T-cell (primary cell): ENCODE measurements at regions not wholly inside any gene's neighbourhood (a gene's known extent, or its start where the extent isn't known, plus 50 kb on each side); places are given as distances from the start of the nearest gene placed in this dataset.

Experiments used
- ATAC-seq, 4 experiments: fragments of 200-7000 bp in 3 of 4; fragments of 150-1000 bp in 1 of 4; cut with Tn5 transposase; replicated peaks in 1 of 4; 1 replicate in 3 of 4; 2 replicates in 1 of 4; pipeline ENCODE4 v1.10.0; 2021; ENCODE audit warnings: moderate library complexity in 3 of 4, mild to moderate bottlenecking in 2 of 4, moderate number of reproducible peaks in 1 of 4
- CTCF ChIA-PET, 2 donors: fragments of 300-600 bp; sonication (Branson Sonifier 250); formaldehyde crosslinking; loops; one replicate each; lab custom pipeline; 2022; ENCODE audit warnings: antibody characterized with exemption in 2 of 2; lab: Charles Lee
- POLR2A ChIA-PET, 2 donors: fragments of 300-600 bp; sonication (Branson Sonifier 250); formaldehyde crosslinking; loops; one replicate each; lab custom pipeline; 2022; ENCODE audit warnings: antibody characterized with exemption in 2 of 2; lab: Charles Lee
- DNase-seq, 35 experiments: peaks; one replicate each; pipeline versions ENCODE4 v3.0.0 to v3.0.0-alpha.2; 2013 to 2023
- H3K27ac ChIP-seq: one replicate; pipeline ENCODE4 v1.5.1; 2013; ENCODE audit warnings: low read length
- H3K27me3 ChIP-seq, 2 experiments: replicated peaks in 1 of 2; 1 replicate in 1 of 2; 2 replicates in 1 of 2; pipeline versions ENCODE4 v1.6.1 to v1.7.0; 2013; ENCODE audit warnings: low read length in 1 of 2, mixed read lengths in 1 of 2; ENCODE audit not compliant: control insufficient read depth in 2 of 2, insufficient read depth in 2 of 2; ENCODE audit errors: extremely low read depth in 1 of 2
- H3K36me3 ChIP-seq, 2 donors: 1 replicate in 1 of 2; 2 replicates in 1 of 2; pipeline versions ENCODE4 v1.6.1 to v1.7.0; 2013; ENCODE audit warnings: low read length in 1 of 2; ENCODE audit not compliant: control insufficient read depth in 2 of 2, insufficient read depth in 1 of 2; ENCODE audit errors: extremely low read depth in 1 of 2
- H3K4me1 ChIP-seq, 2 experiments: 1 replicate in 1 of 2; 2 replicates in 1 of 2; pipeline versions ENCODE4 v1.6.1 to v1.7.0; 2013; ENCODE audit warnings: low read length in 2 of 2, mixed read lengths in 1 of 2; ENCODE audit not compliant: insufficient read depth in 2 of 2, control insufficient read depth in 1 of 2; ENCODE audit errors: extremely low read depth in 1 of 2
- H3K4me3 ChIP-seq, 2 donors: 1 replicate in 1 of 2; 2 replicates in 1 of 2; pipeline versions ENCODE4 v1.5.1 to v1.7.0; 2013; ENCODE audit warnings: mild to moderate bottlenecking in 2 of 2, low read length in 1 of 2, moderate library complexity in 1 of 2; ENCODE audit not compliant: control insufficient read depth in 1 of 2; ENCODE audit errors: extremely low read depth in 1 of 2
- H3K9me3 ChIP-seq: 2 replicates; pipeline ENCODE4 v1.7.0; 2013
- H3K27ac Mint-ChIP-seq, 2 donors: one replicate each; pipeline ENCODE4 v1.8.0; 2020 to 2021; ENCODE audit warnings: mild to moderate bottlenecking in 2 of 2, mixed read lengths in 2 of 2
- H3K27me3 Mint-ChIP-seq, 2 donors: one replicate each; pipeline ENCODE4 v1.8.0; 2021 to 2022; ENCODE audit warnings: mixed read lengths in 2 of 2
- H3K36me3 Mint-ChIP-seq: one replicate; pipeline ENCODE4 v1.8.0; 2021; ENCODE audit warnings: mixed read lengths
- H3K4me1 Mint-ChIP-seq, 3 donors: one replicate each; pipeline ENCODE4 v1.8.0; 2020 to 2022; ENCODE audit warnings: mixed read lengths in 3 of 3, mild to moderate bottlenecking in 1 of 3
- H3K4me3 Mint-ChIP-seq, 3 donors: one replicate each; pipeline ENCODE4 v1.8.0; 2020 to 2022; ENCODE audit warnings: mild to moderate bottlenecking in 3 of 3, mixed read lengths in 3 of 3, moderate library complexity in 3 of 3
- H3K9me3 Mint-ChIP-seq, 3 donors: one replicate each; pipeline ENCODE4 v1.8.0; 2020 to 2022; ENCODE audit warnings: mixed read lengths in 3 of 3
- WGBS: methylation state at CpG from one replicate; pipeline ENCODE4 v1.1.5; 2013; ENCODE audit warnings: missing lambda C conversion rate; ENCODE audit not compliant: insufficient coverage; 5-methylcytosine and 5-hydroxymethylcytosine counted together

DNA sequence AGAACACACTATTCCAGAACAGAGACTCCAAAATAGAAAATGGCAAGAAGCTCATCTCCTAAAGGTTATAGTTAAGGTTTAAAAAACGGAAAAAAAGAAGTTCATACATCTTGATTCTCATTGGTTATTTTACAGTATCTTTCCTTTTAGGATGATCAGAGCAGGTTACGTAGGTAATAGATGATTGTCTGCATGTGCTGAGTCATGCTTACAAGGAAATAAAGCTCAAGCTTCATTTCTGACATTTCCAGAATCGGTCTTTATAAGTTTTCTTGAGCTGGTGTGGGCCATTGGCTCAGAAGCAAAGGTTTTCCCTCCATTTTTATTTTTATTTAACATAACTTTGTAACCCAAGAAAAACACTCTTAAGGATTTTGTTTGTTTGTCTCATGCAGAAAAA lies 1030.3 kb upstream of the CDH8 start:
- H3K9me3 ChIP-seq: no peaks in the 10 kb centered on the region
- H3K4me1 ChIP-seq: no peaks in the 10 kb centered on the region
- no peak overlapping the region for H3K27ac ChIP-seq
- Mint-ChIP-seq H3K9me3 (peaks cover 21 to 45% (median 24%) of the 10 kb centered on the region in 3 donors), H3K27me3 (no peaks in the 10 kb centered on the region), H3K4me1 (no peaks in the 10 kb centered on the region), H3K4me3 (no peak overlapping the region), H3K36me3 (no peaks in the 10 kb centered on the region), H3K27ac (no peak overlapping the region)
- no peaks in the 10 kb centered on the region for H3K27me3 ChIP-seq
- DNase-seq: no peak
- WGBS: no CpG with 5 or more reads among the region's 3 CpGs
- H3K4me3 ChIP-seq: no peak overlapping the region
- ChIA-PET POLR2A (no interaction called here), CTCF (no interaction called here)
- ATAC-seq: no peak
- no peaks in the 10 kb centered on the region for H3K36me3 ChIP-seq

DNA sequence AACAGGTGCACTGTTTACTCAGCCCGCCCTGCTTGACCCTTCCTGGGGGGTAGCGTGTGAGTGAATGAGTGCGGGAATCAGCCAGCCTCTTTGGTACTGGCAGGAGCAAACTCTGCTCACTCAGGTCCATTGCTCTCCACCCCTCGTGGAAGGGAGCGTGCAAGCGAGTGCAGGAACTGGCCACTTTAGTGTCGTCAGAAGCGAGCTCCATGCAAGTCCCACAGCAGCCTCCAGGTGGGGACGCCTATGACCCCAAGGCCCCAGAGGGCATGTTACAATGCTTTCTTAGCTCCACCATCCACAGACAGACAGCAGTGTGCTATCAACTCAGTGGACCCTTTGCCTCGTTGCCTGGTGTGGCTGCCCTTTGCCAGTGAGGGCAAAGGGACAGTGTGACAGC lies 1025.1 kb upstream of the CDH8 start:
- POLR2A ChIA-PET: no interaction called here
- Mint-ChIP-seq H3K27ac (no peak overlapping the region), H3K27me3 (no peaks in the 10 kb centered on the region), H3K4me3 (no peak overlapping the region), H3K4me1 (no peaks in the 10 kb centered on the region), H3K9me3 (peaks cover 14 to 50% (median 19%) of the 10 kb centered on the region in 3 donors), H3K36me3 (no peaks in the 10 kb centered on the region)
- DNase-seq: no peak
- H3K9me3 ChIP-seq: peaks cover 3% of the 10 kb centered on the region
- no peak overlapping the region for H3K27ac ChIP-seq
- H3K27me3 ChIP-seq: no peaks in the 10 kb centered on the region
- no peak overlapping the region for H3K4me3 ChIP-seq
- no peak for ATAC-seq
- WGBS: 81% methylated on average over 10 of the region's 10 CpGs
- H3K36me3 ChIP-seq: no peaks in the 10 kb centered on the region
- CTCF ChIA-PET: no interaction called here
- H3K4me1 ChIP-seq: no peaks in the 10 kb centered on the region

DNA sequence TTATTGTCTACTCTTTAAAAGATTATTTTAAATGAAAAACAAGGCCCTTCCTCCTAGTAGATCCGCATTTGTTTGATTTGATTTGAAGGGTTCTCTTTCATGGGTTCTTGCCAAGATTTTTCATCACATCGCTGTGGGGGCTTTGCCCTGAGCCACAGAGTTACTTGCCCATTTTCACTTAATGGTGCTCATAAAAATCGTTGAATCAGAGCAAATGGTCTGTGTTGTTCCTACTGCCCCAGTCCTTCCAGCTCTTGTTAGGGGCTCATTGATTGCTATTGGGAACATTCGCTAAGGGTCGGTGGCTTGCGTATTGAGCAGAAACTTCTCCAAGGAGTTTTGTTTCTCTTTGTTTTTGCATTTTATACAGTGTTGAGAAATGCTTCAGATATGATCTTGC lies 1023.4 kb upstream of the CDH8 start:
- DNase-seq (no peak), ATAC-seq (no peak)
- no peak overlapping the region for H3K4me3 Mint-ChIP-seq
- Histone ChIP-seq H3K27ac (no peak overlapping the region), H3K4me3 (no peak overlapping the region), H3K4me1 (no peaks in the 10 kb centered on the region), H3K27me3 (no peaks in the 10 kb centered on the region), H3K9me3 (peaks cover 3% of the 10 kb centered on the region), H3K36me3 (no peaks in the 10 kb centered on the region)
- no peaks in the 10 kb centered on the region for H3K4me1 Mint-ChIP-seq
- no peaks in the 10 kb centered on the region for H3K36me3 Mint-ChIP-seq
- POLR2A ChIA-PET: no interaction called here
- no peak overlapping the region for H3K27ac Mint-ChIP-seq
- WGBS: 20% methylated on average over 1 of the region's 6 CpGs
- H3K27me3 Mint-ChIP-seq: no peaks in the 10 kb centered on the region
- H3K9me3 Mint-ChIP-seq: peaks cover 9 to 42% (median 17%) of the 10 kb centered on the region in 3 donors
- CTCF ChIA-PET: no interaction called here

DNA sequence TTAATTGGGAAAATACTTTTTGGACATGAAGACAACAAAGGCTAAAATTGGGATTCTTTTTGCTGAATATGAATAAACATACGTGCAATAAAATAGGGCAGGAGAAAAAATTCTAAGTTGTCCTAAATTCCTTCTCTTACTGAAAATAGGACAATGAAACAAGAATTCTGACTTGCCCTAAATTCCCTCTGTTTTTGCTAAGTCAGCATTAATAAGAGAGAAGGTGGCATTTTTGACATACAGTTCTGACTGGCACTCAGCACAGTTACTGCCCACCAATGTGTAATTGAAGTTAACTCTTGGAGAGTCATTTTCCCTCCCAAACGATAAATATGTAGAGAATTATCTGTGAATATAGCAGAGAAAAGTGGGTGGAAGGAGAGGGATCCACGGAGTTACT lies 1021.1 kb upstream of the CDH8 start:
- ATAC-seq (no peak), DNase-seq (no peak)
- H3K27me3 ChIP-seq: no peaks in the 10 kb centered on the region
- CTCF ChIA-PET: no interaction called here
- no peaks in the 10 kb centered on the region for H3K27me3 Mint-ChIP-seq
- H3K4me1 ChIP-seq: no peaks in the 10 kb centered on the region
- H3K4me3 Mint-ChIP-seq: no peak overlapping the region
- H3K27ac ChIP-seq: no peak overlapping the region
- H3K36me3 ChIP-seq: no peaks in the 10 kb centered on the region
- peaks cover 9 to 36% (median 24%) of the 10 kb centered on the region in 3 donors for H3K9me3 Mint-ChIP-seq
- no peak overlapping the region for H3K4me3 ChIP-seq
- H3K27ac Mint-ChIP-seq: no peak overlapping the region
- POLR2A ChIA-PET: no interaction called here
- peaks cover 4% of the 10 kb centered on the region for H3K9me3 ChIP-seq
- no peaks in the 10 kb centered on the region for H3K36me3 Mint-ChIP-seq
- WGBS: no CpG with 5 or more reads among the region's 3 CpGs
- no peaks in the 10 kb centered on the region for H3K4me1 Mint-ChIP-seq

DNA sequence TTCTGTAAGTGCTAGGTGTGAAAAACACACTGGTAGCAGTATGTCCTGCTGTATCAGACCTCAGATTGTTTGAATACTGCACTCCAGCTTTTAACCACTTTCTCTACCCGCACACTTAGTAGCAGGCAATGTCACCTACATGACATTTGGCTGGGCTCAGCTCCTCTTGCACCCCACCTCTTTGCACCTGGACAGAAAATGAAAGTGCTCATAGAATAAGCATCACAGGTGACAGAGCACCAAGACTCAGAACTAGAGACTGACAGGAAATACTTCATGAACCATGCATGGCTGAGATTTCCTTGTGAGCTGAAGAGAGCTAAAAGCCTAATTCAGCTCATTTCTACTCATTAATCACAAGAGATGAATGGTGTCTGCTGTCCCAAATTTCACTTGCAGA lies 1014.2 kb upstream of the CDH8 start:
- H3K27ac ChIP-seq: no peak overlapping the region
- POLR2A ChIA-PET: no interaction called here
- Mint-ChIP-seq H3K36me3 (no peaks in the 10 kb centered on the region), H3K4me3 (no peak overlapping the region), H3K9me3 (peaks cover 15 to 25% (median 23%) of the 10 kb centered on the region in 3 donors), H3K27me3 (no peaks in the 10 kb centered on the region), H3K4me1 (no peaks in the 10 kb centered on the region), H3K27ac (no peak overlapping the region)
- H3K4me1 ChIP-seq: no peaks in the 10 kb centered on the region
- H3K9me3 ChIP-seq: peaks cover 3% of the 10 kb centered on the region
- DNase-seq (no peak), ATAC-seq (no peak)
- no peak overlapping the region for H3K4me3 ChIP-seq
- 100% methylated on average over 1 of the region's 1 CpG for WGBS
- H3K27me3 ChIP-seq: no peaks in the 10 kb centered on the region
- no peaks in the 10 kb centered on the region for H3K36me3 ChIP-seq
- CTCF ChIA-PET: interaction anchor here in 1 of 2 donors (0.6 kb wide), 1 partner anchor 31 kb away, joined by 3 read pairs; no protein-coding TSS in a partner anchor

DNA sequence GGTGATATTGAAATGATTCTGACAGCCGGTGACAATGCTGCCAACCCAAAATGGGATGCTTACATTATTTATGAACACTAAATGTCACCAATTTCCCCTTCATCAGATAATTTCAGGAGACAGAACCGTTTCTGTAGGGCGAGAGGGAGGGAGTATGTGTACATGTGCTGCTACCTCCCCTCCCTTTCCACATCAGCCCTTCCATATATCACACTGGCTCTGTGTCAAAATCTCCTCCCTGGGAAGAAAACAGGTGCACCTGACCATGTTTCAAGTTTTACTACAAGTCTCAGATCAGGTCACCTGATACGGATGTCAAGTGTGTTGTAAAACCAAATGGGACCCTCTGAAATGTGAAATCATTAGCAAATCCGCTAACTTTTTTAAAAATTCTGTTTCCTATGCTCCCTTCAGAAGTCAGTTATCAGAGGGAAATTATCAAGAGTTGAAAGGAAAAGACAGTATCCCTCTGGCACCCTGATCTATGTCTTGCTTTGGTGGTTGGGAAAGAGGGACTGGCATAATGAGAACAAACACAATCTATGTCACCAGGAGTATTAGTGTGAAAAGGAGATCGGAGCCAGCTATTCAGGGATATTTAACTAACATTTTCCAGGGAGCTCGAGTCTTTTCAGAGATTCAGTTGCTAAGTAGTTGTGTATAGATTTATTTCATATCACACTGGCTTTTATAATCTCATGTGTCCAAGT lies 1002.3 kb upstream of the CDH8 start:
- no peak overlapping the region for H3K4me3 Mint-ChIP-seq
- DNase-seq (no peak), ATAC-seq (no peak)
- Histone ChIP-seq H3K36me3 (no peaks in the 10 kb centered on the region), H3K27me3 (no peaks in the 10 kb centered on the region), H3K27ac (no peak overlapping the region), H3K4me3 (no peak overlapping the region), H3K9me3 (peaks cover 4% of the 10 kb centered on the region), H3K4me1 (no peaks in the 10 kb centered on the region)
- no peaks in the 10 kb centered on the region for H3K36me3 Mint-ChIP-seq
- no peaks in the 10 kb centered on the region for H3K27me3 Mint-ChIP-seq
- ChIA-PET CTCF (no interaction called here), POLR2A (no interaction called here)
- no peaks in the 10 kb centered on the region for H3K4me1 Mint-ChIP-seq
- 60% methylated on average over 1 of the region's 7 CpGs for WGBS
- H3K9me3 Mint-ChIP-seq: peaks cover 34 to 44% (median 37%) of the 10 kb centered on the region in 3 donors
- no peak overlapping the region for H3K27ac Mint-ChIP-seq
